ENCODE measurements at regions not wholly inside any gene's neighbourhood (a gene's known extent, or its start where the extent isn't known, plus 50 kb on each side); places are given as distances from the start of the nearest gene placed in this dataset.

DNA sequence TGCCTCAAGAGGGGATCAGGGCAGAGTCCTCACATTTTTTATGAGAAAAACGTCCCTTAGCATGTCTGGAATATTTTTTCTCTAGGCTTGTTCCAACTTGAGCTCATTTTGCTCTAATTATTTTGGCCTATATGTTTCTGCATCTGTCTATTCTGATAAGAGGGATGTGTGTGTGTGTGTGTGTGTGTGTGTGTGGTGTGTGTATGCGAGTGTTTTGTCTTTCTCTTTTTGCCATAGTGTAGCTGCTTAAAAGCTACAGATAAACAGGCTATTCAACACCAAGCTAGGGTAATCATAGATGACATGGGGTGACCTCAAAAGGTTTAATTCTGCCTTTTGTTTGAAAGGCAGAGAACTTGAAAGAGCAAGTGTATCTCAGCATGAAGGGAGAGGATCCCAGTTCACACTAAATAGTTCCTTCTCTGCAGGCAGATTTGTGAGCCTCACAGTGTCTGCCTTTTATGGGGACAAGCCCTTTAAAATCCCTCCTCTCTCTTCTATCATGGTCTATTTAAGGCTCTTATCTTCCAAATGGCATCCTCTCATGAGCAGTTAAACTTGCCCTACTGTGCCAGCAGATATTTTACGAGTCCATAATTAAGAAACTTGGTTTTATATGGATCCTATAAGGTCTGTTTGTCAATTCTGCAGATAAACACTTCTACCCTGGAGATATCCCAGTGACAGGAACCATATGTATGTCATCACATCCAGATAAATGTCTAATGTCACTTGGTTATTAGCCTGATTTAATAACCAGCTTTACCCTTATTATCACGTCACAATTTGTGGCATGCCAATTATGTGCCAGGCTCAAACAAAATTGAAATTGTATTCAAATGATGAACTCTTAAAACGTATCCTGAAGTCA lies 202.9 kb upstream of the MTPN start:
- ChIA-PET CTCF (interaction anchor here (0.7 kb wide), 1 partner anchor 1738 kb away, joined by 5 read pairs; no protein-coding TSS in a partner anchor), POLR2A (ENCODE audit: low non-redundant PET) (no interaction called here)
- DNase-seq (ENCODE audit: low spot score): no peak
- H3K27ac ChIP-seq: no peak overlapping the region
- TF ChIP-seq, protein P1, sequence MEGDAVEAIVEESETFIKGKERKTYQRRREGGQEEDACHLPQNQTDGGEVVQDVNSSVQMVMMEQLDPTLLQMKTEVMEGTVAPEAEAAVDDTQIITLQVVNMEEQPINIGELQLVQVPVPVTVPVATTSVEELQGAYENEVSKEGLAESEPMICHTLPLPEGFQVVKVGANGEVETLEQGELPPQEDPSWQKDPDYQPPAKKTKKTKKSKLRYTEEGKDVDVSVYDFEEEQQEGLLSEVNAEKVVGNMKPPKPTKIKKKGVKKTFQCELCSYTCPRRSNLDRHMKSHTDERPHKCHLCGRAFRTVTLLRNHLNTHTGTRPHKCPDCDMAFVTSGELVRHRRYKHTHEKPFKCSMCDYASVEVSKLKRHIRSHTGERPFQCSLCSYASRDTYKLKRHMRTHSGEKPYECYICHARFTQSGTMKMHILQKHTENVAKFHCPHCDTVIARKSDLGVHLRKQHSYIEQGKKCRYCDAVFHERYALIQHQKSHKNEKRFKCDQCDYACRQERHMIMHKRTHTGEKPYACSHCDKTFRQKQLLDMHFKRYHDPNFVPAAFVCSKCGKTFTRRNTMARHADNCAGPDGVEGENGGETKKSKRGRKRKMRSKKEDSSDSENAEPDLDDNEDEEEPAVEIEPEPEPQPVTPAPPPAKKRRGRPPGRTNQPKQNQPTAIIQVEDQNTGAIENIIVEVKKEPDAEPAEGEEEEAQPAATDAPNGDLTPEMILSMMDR (conservative IDR thresholded peaks at IDR 0.05; ENCODE audit: low read depth): no peak

DNA sequence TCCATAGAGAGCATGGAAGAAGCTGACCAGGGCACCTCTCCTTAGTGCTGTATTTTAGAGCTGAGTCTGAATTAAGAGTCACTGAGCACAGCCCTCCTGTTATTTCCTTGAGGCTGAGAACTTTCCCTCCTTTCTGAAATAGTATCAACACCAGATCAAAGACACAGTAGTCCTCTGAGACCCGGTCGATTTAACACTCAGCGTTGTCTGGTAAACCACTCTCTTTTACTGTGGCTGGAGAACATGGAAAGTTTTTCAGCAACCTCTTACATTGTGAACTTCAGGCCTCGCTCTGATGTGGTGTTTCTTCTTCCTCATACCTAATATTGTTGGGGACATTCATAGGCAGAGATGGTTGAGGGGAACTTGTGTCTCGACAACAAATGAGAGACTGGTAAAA lies 202.0 kb upstream of the MTPN start:
- TF ChIP-seq, protein P1 (conservative IDR thresholded peaks at IDR 0.05; ENCODE audit: low read depth): no peak
- no peak for DNase-seq (ENCODE audit: low spot score)
- POLR2A ChIA-PET (ENCODE audit: low non-redundant PET): no interaction called here
- CTCF ChIA-PET: interaction anchor here (0.7 kb wide), 1 partner anchor 1739 kb away, joined by 5 read pairs; no protein-coding TSS in a partner anchor
- no peak overlapping the region for H3K27ac ChIP-seq

DNA sequence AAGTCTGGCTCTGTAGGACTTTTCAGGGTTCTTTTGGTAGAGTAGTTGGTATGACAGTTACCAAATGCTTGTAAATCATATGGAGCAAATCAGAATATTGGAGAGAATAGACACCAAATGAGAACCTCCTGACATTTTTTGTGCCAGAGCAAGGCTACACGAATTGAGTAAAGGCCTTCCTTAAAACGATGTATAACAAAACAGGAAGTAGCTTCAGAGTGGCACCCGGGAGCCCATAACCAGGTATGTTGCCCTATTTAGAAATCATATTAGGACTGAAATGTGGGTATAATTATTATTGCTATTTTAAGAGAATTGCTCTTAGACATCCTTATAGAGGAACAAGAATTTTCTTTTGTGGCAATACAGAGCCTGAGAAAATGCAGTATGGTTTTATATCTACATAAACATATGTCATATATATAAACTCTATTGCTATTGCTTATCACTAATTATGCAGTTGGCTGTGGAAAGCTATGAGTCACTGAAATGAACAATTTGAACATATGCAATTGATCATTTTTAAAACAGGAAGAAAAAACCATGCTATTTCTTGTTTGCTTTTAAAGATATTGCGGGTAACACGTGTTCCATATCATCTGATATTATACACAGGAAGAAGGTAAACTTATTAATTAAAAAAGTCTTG lies 197.4 kb upstream of the MTPN start:
- DNase-seq (ENCODE audit: low spot score): no peak
- ChIA-PET CTCF (no interaction called here), POLR2A (ENCODE audit: low non-redundant PET) (no interaction called here)
- H3K27ac ChIP-seq: no peak overlapping the region
- TF ChIP-seq, protein P1 (conservative IDR thresholded peaks at IDR 0.05; ENCODE audit: low read depth): no peak

DNA sequence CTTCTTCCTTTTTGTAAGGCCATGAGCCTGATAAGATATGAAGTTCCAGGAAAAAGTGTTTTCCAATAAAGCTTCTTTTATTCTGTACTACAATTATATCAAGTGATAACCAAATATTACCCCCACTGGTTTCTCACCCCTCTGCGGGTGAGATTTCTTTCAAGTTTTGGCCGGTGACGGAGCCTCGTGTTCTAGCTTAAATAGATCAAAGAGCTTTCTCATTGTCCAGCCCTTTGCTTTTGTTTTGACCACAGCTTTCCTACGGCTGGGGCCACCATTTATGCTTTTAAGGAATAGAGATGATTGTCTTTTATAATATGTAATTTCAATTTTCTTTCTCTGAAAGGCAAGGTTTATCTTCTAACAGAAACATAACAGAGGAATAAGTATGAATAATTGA lies 196.7 kb upstream of the MTPN start:
- ChIA-PET CTCF (no interaction called here), POLR2A (ENCODE audit: low non-redundant PET) (no interaction called here)
- TF ChIP-seq, protein P1 (conservative IDR thresholded peaks at IDR 0.05; ENCODE audit: low read depth): no peak
- no peak overlapping the region for H3K27ac ChIP-seq
- no peak for DNase-seq (ENCODE audit: low spot score)

DNA sequence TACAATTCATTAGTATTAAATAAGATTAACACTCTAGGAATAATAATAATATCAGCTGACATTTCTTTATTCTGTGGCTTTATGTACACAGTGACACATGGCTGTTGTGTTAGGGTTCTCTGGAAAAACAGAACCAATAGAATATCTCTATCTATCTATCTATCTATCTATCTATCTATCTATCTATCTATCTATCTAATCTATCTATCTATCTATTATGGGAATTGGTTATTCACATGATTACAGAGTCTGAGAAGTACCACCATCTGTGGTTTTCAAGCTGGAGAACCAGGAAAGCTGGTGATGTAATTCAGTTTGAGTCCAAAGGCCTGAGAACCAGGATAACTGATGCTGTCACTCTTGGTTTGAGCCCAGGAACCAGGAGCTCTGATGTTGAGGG lies 194.1 kb upstream of the MTPN start:
- ChIA-PET CTCF (no interaction called here), POLR2A (ENCODE audit: low non-redundant PET) (no interaction called here)
- TF ChIP-seq, protein P1 (conservative IDR thresholded peaks at IDR 0.05; ENCODE audit: low read depth): no peak
- H3K27ac ChIP-seq: no peak overlapping the region
- no peak for DNase-seq (ENCODE audit: low spot score)

DNA sequence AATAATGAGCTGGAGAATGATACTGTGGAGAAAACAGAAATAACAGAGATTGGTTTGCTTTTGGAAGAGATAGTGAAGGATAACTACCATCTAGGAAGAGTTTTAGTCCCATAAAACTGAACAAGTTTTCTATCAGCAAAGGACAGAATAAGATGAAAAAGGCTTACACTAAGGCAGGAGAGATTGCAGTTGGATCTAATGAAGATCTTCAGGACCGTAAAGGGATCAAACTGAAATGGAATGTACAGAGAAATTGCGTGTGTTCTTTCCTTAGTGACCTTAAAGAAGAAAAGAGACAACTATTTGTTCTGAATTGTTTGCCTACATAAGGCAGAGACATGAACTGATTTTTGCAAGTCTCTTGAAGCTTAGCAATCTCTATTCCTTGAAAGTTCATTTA lies 191.7 kb upstream of the MTPN start:
- no peak for DNase-seq (ENCODE audit: low spot score)
- ChIA-PET POLR2A (ENCODE audit: low non-redundant PET) (no interaction called here), CTCF (no interaction called here)
- no peak overlapping the region for H3K27ac ChIP-seq
- TF ChIP-seq, protein P1 (conservative IDR thresholded peaks at IDR 0.05; ENCODE audit: low read depth): no peak

Data from RWPE1 (cell line).